A673 (cell line): ENCODE measurements at regions not wholly inside any gene's neighbourhood (a gene's known extent, or its start where the extent isn't known, plus 50 kb on each side); places are given as distances from the start of the nearest gene placed in this dataset.

Source experiments
- EZH2 ChIP-seq: fragments of 200-600 bp; sonication (generic); IDR thresholded peaks from 2 replicates; pipeline ENCODE4 v1.6.1; 2017; ENCODE audit warnings: borderline replicate concordance, low read depth, mild to moderate bottlenecking, mixed read lengths, antibody characterized with exemption, low read length; ENCODE audit not compliant: poor library complexity, severe bottlenecking
- TF ChIP-seq, protein P1 (sequence below): fragments of 300-800, 200-600 bp; sonication (generic); conservative IDR thresholded peaks from 2 replicates; pipeline ENCODE4 v1.5.1; 2017; ENCODE audit warnings: low read depth, mild to moderate bottlenecking, antibody characterized with exemption, low read length, moderate library complexity, mixed read lengths

DNA sequence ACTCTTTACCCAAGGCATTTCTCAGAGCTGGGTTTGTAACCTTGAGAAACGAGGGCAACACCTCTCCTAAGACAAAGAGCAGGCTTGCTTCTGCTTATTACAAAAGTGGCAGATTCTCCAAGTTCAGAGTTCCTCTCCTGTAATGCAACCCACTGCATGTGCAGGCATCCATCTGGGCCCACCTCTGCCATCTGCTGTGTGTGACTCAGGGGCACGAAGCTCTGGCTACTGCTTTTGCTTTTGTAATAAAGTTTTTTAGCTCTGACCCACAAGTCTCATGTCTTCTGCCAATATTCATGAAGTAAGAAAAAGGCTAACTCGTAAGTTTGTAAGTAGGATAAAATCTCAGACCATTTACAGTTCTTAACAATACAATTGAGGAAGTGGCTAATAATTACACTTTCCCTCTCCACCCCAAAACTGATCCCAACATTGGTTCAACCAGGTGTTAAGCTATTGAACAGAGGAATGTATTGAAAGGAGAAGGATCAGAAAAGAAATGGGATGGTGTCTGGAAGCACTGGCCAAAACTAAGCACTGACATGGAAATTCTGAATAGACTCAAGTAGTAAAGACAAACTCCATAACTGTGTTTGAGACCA lies 51.7 kb upstream of the SMLR1 start:
- no peak for TF ChIP-seq EZH2
- TF ChIP-seq, protein P1, sequence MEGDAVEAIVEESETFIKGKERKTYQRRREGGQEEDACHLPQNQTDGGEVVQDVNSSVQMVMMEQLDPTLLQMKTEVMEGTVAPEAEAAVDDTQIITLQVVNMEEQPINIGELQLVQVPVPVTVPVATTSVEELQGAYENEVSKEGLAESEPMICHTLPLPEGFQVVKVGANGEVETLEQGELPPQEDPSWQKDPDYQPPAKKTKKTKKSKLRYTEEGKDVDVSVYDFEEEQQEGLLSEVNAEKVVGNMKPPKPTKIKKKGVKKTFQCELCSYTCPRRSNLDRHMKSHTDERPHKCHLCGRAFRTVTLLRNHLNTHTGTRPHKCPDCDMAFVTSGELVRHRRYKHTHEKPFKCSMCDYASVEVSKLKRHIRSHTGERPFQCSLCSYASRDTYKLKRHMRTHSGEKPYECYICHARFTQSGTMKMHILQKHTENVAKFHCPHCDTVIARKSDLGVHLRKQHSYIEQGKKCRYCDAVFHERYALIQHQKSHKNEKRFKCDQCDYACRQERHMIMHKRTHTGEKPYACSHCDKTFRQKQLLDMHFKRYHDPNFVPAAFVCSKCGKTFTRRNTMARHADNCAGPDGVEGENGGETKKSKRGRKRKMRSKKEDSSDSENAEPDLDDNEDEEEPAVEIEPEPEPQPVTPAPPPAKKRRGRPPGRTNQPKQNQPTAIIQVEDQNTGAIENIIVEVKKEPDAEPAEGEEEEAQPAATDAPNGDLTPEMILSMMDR: no peak
